ENCODE measurements at regions not wholly inside any gene's neighbourhood (a gene's known extent, or its start where the extent isn't known, plus 50 kb on each side); places are given as distances from the start of the nearest gene placed in this dataset.

- TF ChIP-seq POLR2AphosphoS5 (IDR thresholded peaks at IDR 0.05; ENCODE audit: insufficient read depth in 1 of 2, low read depth in 1 of 2) (no peak), CTCF (IDR thresholded peaks at IDR 0.05) (no peak)
- Histone ChIP-seq H3K36me3 (no peaks in the 10 kb centered on the region), H3K27me3 (no peaks in the 10 kb centered on the region), H3K9me3 (no peaks in the 10 kb centered on the region), H3K27ac (no peak overlapping the region), H3K4me1 (no peaks in the 10 kb centered on the region), H3K4me3 (no peak overlapping the region)
- intact Hi-C loops (cut with DNase I) = no loop called here
- DNase-seq (ENCODE audit: extremely low spot score in 2 of 2) = no peak
Observed at GRCh38 chr22:27179161-27179560, 521.8 kb downstream of the MIAT start.

- no peak for TF ChIP-seq POLR2A (IDR thresholded peaks at IDR 0.05)
- TF ChIP-seq CTCF (IDR thresholded peaks at IDR 0.05) = no peak
- no peak for TF ChIP-seq POLR2AphosphoS5 (IDR thresholded peaks at IDR 0.05; ENCODE audit: insufficient read depth in 1 of 2, low read depth in 1 of 2)
- Histone ChIP-seq H3K4me1 (no peaks in the 10 kb centered on the region), H3K27me3 (no peaks in the 10 kb centered on the region), H3K27ac (no peak overlapping the region), H3K9me3 (no peaks in the 10 kb centered on the region), H3K36me3 (no peaks in the 10 kb centered on the region), H3K4me3 (no peak overlapping the region)
- intact Hi-C loops (cut with DNase I) = no loop called here
- DNase-seq (ENCODE audit: extremely low spot score in 2 of 2) = no peak
Observed at GRCh38 chr22:27181537-27181936, 524.1 kb downstream of the MIAT start.

GRCh38 chr22:27183474-27183873, 526.1 kb downstream of the MIAT start:
- no peak for DNase-seq (ENCODE audit: extremely low spot score in 2 of 2)
- Histone ChIP-seq H3K4me1 (no peaks in the 10 kb centered on the region), H3K27ac (no peak overlapping the region), H3K36me3 (no peaks in the 10 kb centered on the region), H3K27me3 (no peaks in the 10 kb centered on the region), H3K4me3 (no peak overlapping the region), H3K9me3 (no peaks in the 10 kb centered on the region)
- intact Hi-C loops (cut with DNase I) = no loop called here
- TF ChIP-seq CTCF (IDR thresholded peaks at IDR 0.05) (no peak), POLR2A (IDR thresholded peaks at IDR 0.05) (no peak), POLR2AphosphoS5 (IDR thresholded peaks at IDR 0.05; ENCODE audit: insufficient read depth in 1 of 2, low read depth in 1 of 2) (no peak)

GRCh38 chr22:27185099-27185709, 527.8 kb downstream of the MIAT start:
- peak; percentile 11 to 52 for DNase-seq (ENCODE audit: extremely low spot score in 2 of 2)
- no peak overlapping the region for H3K27ac ChIP-seq
- intact Hi-C loops (cut with DNase I) = no loop called here

More at GRCh38 chr22:27185099-27185709, 527.8 kb downstream of the MIAT start:
- Histone ChIP-seq H3K4me3 (no peak overlapping the region), H3K27me3 (no peaks in the 10 kb centered on the region), H3K9me3 (no peaks in the 10 kb centered on the region), H3K4me1 (no peaks in the 10 kb centered on the region), H3K36me3 (no peaks in the 10 kb centered on the region)
- TF ChIP-seq POLR2AphosphoS5 (IDR thresholded peaks at IDR 0.05; ENCODE audit: insufficient read depth in 1 of 2, low read depth in 1 of 2) = no peak
- no peak for TF ChIP-seq CTCF (IDR thresholded peaks at IDR 0.05)
- no peak for TF ChIP-seq POLR2A (IDR thresholded peaks at IDR 0.05)

Data from vagina (tissue), 2 donors.